Panc1 (cell line): ENCODE measurements at regions not wholly inside any gene's neighbourhood (a gene's known extent, or its start where the extent isn't known, plus 50 kb on each side); places are given as distances from the start of the nearest gene placed in this dataset.

Experiments used
- ATAC-seq: fragments of 200-7000 bp; cut with Tn5 transposase; 2 replicates; pipeline ENCODE4 v1.9.1; 2020; ENCODE audit warnings: mild to moderate bottlenecking, moderate library complexity
- BruUV-seq: library from RNA; stranded (reverse); fragments of 400-500 nt; replicated peaks from 2 replicates; lab custom pipeline; 2021; lab: Mats Ljungman, UMichigan
- CTCF ChIA-PET: fragments of 300-600 bp; sonication (Branson Sonifier 250); formaldehyde crosslinking; loops from one replicate; lab custom pipeline; 2022; ENCODE audit warnings: antibody characterized with exemption; lab: Charles Lee
- POLR2A ChIA-PET: fragments of 300-600 bp; sonication (Branson Sonifier 250); formaldehyde crosslinking; loops from one replicate; lab custom pipeline; 2022; ENCODE audit warnings: antibody characterized with exemption; lab: Charles Lee
- DNase-seq: peaks from one replicate; pipeline ENCODE4 v3.0.0-alpha.2; 2010; ENCODE audit warnings: low read depth, low spot score
- H3K27ac ChIP-seq: 2 replicates; pipeline ENCODE4 v1.5.1; 2011; ENCODE audit warnings: mild to moderate bottlenecking, low read length, inconsistent platforms
- H3K27me3 ChIP-seq: fragments of 200-500 bp; sonication (Bioruptor generic); 2 replicates; pipeline ENCODE4 v1.6.0; 2014; ENCODE audit warnings: low read length, inconsistent platforms; ENCODE audit not compliant: control insufficient read depth, insufficient read depth
- H3K36me3 ChIP-seq: fragments of 200-500 bp; sonication (Bioruptor generic); 2 replicates; pipeline ENCODE4 v1.5.1; 2014; ENCODE audit warnings: inconsistent platforms, mild to moderate bottlenecking, low read length, moderate library complexity; ENCODE audit not compliant: control insufficient read depth, insufficient read depth
- H3K4me1 ChIP-seq: 2 replicates; pipeline ENCODE4 v1.5.1; 2011; ENCODE audit warnings: inconsistent platforms, mild to moderate bottlenecking, low read length, moderate library complexity; ENCODE audit not compliant: control insufficient read depth, insufficient read depth
- H3K4me3 ChIP-seq, 2 experiments: 2 replicates each; pipeline ENCODE4 v1.5.1; 2011 to 2012; ENCODE audit warnings: low read depth in 2 of 2, low read length in 2 of 2, mild to moderate bottlenecking in 2 of 2, inconsistent platforms in 1 of 2, moderate library complexity in 1 of 2
- H3K9me3 ChIP-seq: fragments of 200-500 bp; sonication (Bioruptor generic); 2 replicates; pipeline ENCODE4 v1.5.1; 2014; ENCODE audit warnings: low read depth, mild to moderate bottlenecking, inconsistent platforms, low read length, moderate library complexity; ENCODE audit not compliant: control insufficient read depth, insufficient read depth
- CTCF ChIP-seq: fragments of 450-650 bp; IDR thresholded peaks from 2 replicates; pipeline ENCODE4 v1.5.1; 2017; ENCODE audit warnings: mild to moderate bottlenecking
- POLR2AphosphoS5 ChIP-seq: IDR thresholded peaks from 2 replicates; pipeline ENCODE4 v1.6.1; 2012; ENCODE audit warnings: mild to moderate bottlenecking, low read depth, low read length, moderate library complexity
- REST ChIP-seq, 2 experiments: IDR thresholded peaks; 2 replicates each; pipeline ENCODE4 v1.6.1; 2011 to 2012; ENCODE audit warnings: low read depth in 2 of 2, control low read depth in 1 of 2, low read length in 1 of 2, mild to moderate bottlenecking in 1 of 2, moderate library complexity in 1 of 2; ENCODE audit not compliant: insufficient read depth in 1 of 2
- SIN3A ChIP-seq: IDR thresholded peaks from 2 replicates; pipeline ENCODE4 v1.6.1; 2012; ENCODE audit warnings: low read depth, mild to moderate bottlenecking, low read length, moderate library complexity, borderline replicate concordance; ENCODE audit not compliant: insufficient read depth
- TCF7L2 ChIP-seq: IDR thresholded peaks from 2 replicates; pipeline ENCODE4 v1.6.1; 2011; ENCODE audit warnings: mild to moderate bottlenecking, low read depth, low read length, inconsistent platforms
- in situ Hi-C: cut with HindIII; loops from 2 replicates; pipeline ENCODE4 v1.10.0; 2016; ENCODE audit warnings: low sequenced_read_pairs, low pct_unique_long_range_greater_than_20kb
- intact Hi-C: fragments of 100-400 bp; cut with micrococcal nuclease; formaldehyde crosslinking; loops from one replicate; pipeline ENCODE4 v1.10.0; 2022; ENCODE audit not compliant: unreplicated experiment

- CTCF ChIA-PET: no interaction called here
- no TSS peak for BruUV-seq
- in situ Hi-C loops (no loop called here), intact Hi-C loops (no loop called here)
- DNase-seq (no peak), ATAC-seq (no peak)
- H3K4me1 ChIP-seq: no peaks in the 10 kb centered on the region
- no peak for TF ChIP-seq REST (IDR thresholded peaks at IDR 0.05; ENCODE audit: insufficient read depth in 1 of 2, low read depth in 2 of 2, low read length in 1 of 2)
- no peak for TF ChIP-seq CTCF
- no peak for TF ChIP-seq SIN3A
- TF ChIP-seq POLR2AphosphoS5: no peak
- no peak for TF ChIP-seq TCF7L2
- no peaks in the 10 kb centered on the region for H3K36me3 ChIP-seq
- H3K27me3 ChIP-seq: no peaks in the 10 kb centered on the region
- no peaks in the 10 kb centered on the region for H3K9me3 ChIP-seq
- no peak overlapping the region for H3K4me3 ChIP-seq
- POLR2A ChIA-PET: no interaction called here
- no peak overlapping the region for H3K27ac ChIP-seq
Observed at GRCh38 chr2:3944841-3945240, 241.5 kb downstream of the DCDC2C start.

- H3K36me3 ChIP-seq: no peaks in the 10 kb centered on the region
- no peaks in the 10 kb centered on the region for H3K4me1 ChIP-seq
- intact Hi-C loops (no loop called here), in situ Hi-C loops (no loop called here)
- POLR2A ChIA-PET: no interaction called here
- no peaks in the 10 kb centered on the region for H3K27me3 ChIP-seq
- no peak for ATAC-seq
- no peak for TF ChIP-seq POLR2AphosphoS5
- TF ChIP-seq REST (IDR thresholded peaks at IDR 0.05; ENCODE audit: insufficient read depth in 1 of 2, low read depth in 2 of 2, low read length in 1 of 2): no peak
- no peak for TF ChIP-seq SIN3A
- TF ChIP-seq TCF7L2: no peak
- no peak for TF ChIP-seq CTCF
- no peak for DNase-seq
- H3K9me3 ChIP-seq: no peaks in the 10 kb centered on the region
- CTCF ChIA-PET: interaction anchor here (0.6 kb wide), 1 partner anchor 153 kb away, joined by 3 read pairs; no protein-coding TSS in a partner anchor
- no peak overlapping the region for H3K4me3 ChIP-seq
- H3K27ac ChIP-seq: no peak overlapping the region
- BruUV-seq: no TSS peak
Observed at GRCh38 chr2:3948191-3948590, 244.8 kb downstream of the DCDC2C start.
